Choroid plexus epithelial cell (primary cell): ENCODE measurements at regions not wholly inside any gene's neighbourhood (a gene's known extent, or its start where the extent isn't known, plus 50 kb on each side); places are given as distances from the start of the nearest gene placed in this dataset.

Source experiments
- DNase-seq: peaks from one replicate; pipeline ENCODE4 v3.0.0-alpha.2; 2010; ENCODE audit warnings: low read depth
- H3K4me3 ChIP-seq: 2 replicates; pipeline ENCODE4 v1.5.1; 2011; ENCODE audit warnings: low read depth, mild to moderate bottlenecking, control low read depth, low read length, moderate library complexity
- TF ChIP-seq, protein P1 (sequence below): conservative IDR thresholded peaks from 2 replicates; pipeline ENCODE4 v1.5.1; 2011; ENCODE audit warnings: low read depth, mild to moderate bottlenecking, control low read depth, inconsistent platforms, low read length, moderate library complexity

DNA sequence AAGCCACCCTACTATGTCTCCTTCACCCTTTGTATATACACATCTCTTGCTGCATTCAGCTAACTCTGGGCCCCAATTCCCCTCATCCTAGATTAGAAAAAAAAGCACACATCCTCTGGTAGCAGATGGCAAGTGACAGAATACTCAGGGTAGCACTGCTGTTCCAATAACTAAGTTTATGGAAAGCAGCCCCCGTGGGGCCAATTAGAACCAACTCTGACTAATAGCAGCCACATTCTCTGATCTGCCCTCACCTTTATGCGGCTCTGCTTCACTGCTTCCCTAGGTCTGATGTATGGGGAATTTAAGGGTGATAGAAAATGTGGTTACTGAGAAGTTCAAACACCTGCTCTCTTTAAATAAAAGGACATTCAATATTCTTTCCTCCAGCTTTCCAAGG is 74.9 kb upstream of the SETMAR start:
- DNase-seq, result no peak
- H3K4me3 ChIP-seq, result no peak overlapping the region
- TF ChIP-seq, protein P1, sequence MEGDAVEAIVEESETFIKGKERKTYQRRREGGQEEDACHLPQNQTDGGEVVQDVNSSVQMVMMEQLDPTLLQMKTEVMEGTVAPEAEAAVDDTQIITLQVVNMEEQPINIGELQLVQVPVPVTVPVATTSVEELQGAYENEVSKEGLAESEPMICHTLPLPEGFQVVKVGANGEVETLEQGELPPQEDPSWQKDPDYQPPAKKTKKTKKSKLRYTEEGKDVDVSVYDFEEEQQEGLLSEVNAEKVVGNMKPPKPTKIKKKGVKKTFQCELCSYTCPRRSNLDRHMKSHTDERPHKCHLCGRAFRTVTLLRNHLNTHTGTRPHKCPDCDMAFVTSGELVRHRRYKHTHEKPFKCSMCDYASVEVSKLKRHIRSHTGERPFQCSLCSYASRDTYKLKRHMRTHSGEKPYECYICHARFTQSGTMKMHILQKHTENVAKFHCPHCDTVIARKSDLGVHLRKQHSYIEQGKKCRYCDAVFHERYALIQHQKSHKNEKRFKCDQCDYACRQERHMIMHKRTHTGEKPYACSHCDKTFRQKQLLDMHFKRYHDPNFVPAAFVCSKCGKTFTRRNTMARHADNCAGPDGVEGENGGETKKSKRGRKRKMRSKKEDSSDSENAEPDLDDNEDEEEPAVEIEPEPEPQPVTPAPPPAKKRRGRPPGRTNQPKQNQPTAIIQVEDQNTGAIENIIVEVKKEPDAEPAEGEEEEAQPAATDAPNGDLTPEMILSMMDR, result no peak

DNA sequence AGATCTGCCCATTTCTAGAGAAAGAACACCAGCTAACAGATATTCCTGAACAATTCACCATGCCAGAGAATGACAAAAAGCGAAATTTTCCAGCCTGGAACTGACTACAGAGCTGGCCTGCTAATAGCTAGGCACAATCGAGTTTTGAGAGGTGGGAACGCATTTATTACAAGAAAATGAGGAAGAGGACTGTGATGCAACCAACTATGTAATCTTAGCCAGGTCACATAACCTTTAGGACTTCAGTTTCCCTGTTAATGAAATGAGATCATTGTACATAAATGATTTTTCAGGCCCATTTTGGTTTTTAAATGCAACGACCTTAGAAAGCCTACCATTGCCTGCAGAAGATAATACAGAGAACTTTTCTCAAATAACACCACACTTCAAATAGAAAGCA is 72.1 kb upstream of the SETMAR start:
- H3K4me3 ChIP-seq, result no peak overlapping the region
- DNase-seq, result no peak
- TF ChIP-seq, protein P1, result no peak

DNA sequence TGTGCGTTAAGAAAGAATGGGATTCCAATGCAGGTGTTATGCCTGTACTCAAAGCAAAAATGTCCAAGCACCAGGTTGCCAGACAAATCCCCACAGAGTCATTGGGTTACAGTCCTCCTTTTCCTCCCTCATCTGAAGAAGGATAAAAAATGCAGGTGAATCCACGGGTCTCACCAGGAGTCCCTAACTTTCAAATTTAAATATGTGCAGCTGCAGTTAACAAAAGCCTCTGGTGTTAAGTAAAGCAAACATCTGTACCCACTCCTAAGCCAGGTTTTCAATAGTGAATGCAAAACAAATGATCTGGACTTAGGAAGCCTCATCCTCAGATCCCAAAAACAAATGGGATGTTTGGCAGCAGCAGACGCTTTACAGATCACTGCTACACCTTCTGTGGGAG is 70.4 kb upstream of the SETMAR start:
- DNase-seq, result no peak
- TF ChIP-seq, protein P1, result no peak
- no peak overlapping the region for H3K4me3 ChIP-seq

DNA sequence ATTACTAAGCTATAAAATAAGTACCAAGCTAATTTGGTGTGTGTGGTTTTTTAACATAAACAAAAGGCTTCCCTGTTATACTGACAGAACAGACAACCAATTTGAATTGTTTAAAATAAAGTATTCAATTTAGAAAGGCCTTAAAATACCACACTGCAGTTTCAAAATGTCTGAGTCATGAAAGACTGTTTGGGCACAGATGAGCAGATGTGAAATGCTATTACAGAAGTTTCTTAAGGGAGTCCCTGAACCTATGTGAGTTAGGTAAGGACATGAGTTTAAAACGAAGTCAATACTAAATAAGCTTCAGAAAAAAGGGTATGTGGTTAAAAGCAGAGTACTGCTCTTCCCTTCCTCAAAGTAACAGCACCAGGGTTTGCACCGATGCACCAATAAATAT is 69.7 kb upstream of the SETMAR start:
- no peak for DNase-seq
- no peak overlapping the region for H3K4me3 ChIP-seq
- TF ChIP-seq, protein P1, result no peak

DNA sequence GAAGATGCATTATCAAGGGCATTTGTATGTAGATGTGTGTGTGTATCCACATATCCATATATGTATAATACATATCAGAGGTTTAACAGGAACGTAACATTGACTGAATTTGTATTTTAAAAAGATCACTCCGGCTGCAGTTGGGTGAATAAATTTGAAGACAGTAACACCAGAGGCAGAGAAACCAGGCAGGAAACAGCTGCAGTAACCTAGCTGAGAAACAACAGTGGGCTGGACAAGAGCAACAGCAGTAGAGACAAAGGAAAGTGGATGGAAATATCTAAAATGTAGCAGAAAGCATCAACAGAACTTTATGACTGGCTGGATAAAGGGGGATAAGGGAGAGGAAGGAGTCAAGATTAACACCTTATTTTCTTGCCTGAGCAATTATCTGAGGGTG is 68.3 kb upstream of the SETMAR start:
- DNase-seq, result no peak
- no peak overlapping the region for H3K4me3 ChIP-seq
- TF ChIP-seq, protein P1, result no peak

DNA sequence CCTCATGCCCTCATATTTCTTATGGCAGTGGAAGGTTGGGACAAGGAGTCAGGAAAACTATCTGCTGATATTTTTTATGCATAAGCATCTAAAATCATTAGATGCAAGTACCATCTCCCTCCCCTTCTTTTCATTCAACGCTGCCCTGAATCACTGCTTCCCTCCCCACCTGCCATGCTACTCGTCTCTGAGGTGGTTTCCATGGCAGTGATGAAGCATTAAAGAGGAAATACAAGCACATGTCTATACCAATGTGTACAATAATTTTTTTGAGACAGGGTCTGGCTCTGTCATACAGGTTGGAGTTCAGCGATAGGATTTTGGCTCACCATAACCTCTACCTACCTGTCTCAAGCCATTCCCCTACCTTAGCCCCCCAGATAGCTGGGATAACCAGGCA is 67.5 kb upstream of the SETMAR start:
- no peak overlapping the region for H3K4me3 ChIP-seq
- DNase-seq, result no peak
- TF ChIP-seq, protein P1, result no peak

DNA sequence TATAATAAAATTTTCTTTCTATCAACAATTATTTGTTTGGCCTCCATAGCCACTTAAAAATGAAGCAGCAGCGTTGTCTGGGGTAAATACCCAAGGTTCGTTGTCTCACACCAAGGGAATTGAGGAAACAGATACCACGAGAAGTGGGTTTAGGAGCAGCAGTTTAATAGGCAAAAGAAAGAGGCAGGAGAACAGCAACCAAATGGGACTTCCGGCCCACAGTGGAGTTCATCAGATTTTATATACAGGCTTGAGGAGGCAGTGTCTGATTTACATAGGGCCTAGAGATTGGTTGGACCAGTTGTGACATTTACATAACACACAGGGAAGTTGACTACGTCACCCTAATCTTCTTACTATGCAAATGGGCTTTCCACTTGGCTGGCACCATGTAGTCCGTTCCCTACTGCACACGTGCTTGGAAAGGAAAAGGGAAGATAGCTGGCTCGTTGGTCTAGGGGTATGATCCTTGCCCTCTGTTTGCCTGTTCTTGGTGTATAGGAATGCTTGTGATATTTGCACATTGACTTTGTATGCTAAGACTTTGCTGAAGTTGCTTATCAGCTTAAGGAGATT is 61.5 kb upstream of the SETMAR start:
- no peak for DNase-seq
- TF ChIP-seq, protein P1, result no peak
- H3K4me3 ChIP-seq, result no peak overlapping the region
